Colonic mucosa (tissue), 4 donors: ENCODE measurements at regions not wholly inside any gene's neighbourhood (a gene's known extent, or its start where the extent isn't known, plus 50 kb on each side); places are given as distances from the start of the nearest gene placed in this dataset.

ENCODE experiments used
- DNase-seq: peaks from one replicate; pipeline ENCODE4 v3.0.0-alpha.2; 2020
- H3K27ac ChIP-seq: fragments of 200-600 bp; one replicate; pipeline ENCODE4 v1.8.0; 2021
- H3K27me3 ChIP-seq: fragments of 200-600 bp; one replicate; pipeline ENCODE4 v1.8.0; 2021
- H3K36me3 ChIP-seq: fragments of 200-600 bp; one replicate; pipeline ENCODE4 v1.8.0; 2021
- H3K4me1 ChIP-seq: fragments of 200-600 bp; one replicate; pipeline ENCODE4 v1.8.0; 2021; ENCODE audit warnings: mild to moderate bottlenecking
- H3K4me3 ChIP-seq: fragments of 200-600 bp; one replicate; pipeline ENCODE4 v1.8.0; 2021
- H3K9ac ChIP-seq, 2 donors: one replicate each; pipeline ENCODE4 v1.7.0; 2013; ENCODE audit warnings: control low read depth in 2 of 2, low read depth in 2 of 2, low read length in 2 of 2
- H3K9me3 ChIP-seq: fragments of 200-600 bp; one replicate; pipeline ENCODE4 v1.8.0; 2021
- CTCF ChIP-seq: fragments of 200-600 bp; IDR thresholded peaks from one replicate; pipeline ENCODE4 v1.8.0; 2022; ENCODE audit warnings: antibody characterized with exemption, mild to moderate bottlenecking
- intact Hi-C: fragments of 100-400 bp; cut with DNase I; formaldehyde crosslinking; loops from one replicate; pipeline ENCODE4 v1.14.1; 2022
- donor health status: healthy.
- donor health status: DM: no; HTN: no; CAD: no.
- donor health status: DM: no; HTN: no; CAD: no.

- Histone ChIP-seq H3K36me3 (no peaks in the 10 kb centered on the region), H3K4me1 (no peaks in the 10 kb centered on the region), H3K9ac (no peak overlapping the region), H3K27ac (no peak overlapping the region), H3K4me3 (no peak overlapping the region), H3K9me3 (no peaks in the 10 kb centered on the region), H3K27me3 (no peaks in the 10 kb centered on the region)
- no peak for TF ChIP-seq CTCF
- intact Hi-C loops = no loop called here
- DNase-seq = no peak
Measured at GRCh38 chr5:6262651-6263363, 115.5 kb downstream of the MED10 start.

GRCh38 chr5:6261668-6262067 is 116.7 kb downstream of the MED10 start:
- Histone ChIP-seq H3K4me1 (no peaks in the 10 kb centered on the region), H3K36me3 (no peaks in the 10 kb centered on the region), H3K27ac (no peak overlapping the region), H3K4me3 (no peak overlapping the region), H3K9me3 (no peaks in the 10 kb centered on the region), H3K9ac (no peak overlapping the region), H3K27me3 (no peaks in the 10 kb centered on the region)
- intact Hi-C loops = no loop called here
- no peak for DNase-seq
- no peak for TF ChIP-seq CTCF

GRCh38 chr5:6261256-6261655 is 117.1 kb downstream of the MED10 start:
- H3K4me1 ChIP-seq = no peaks in the 10 kb centered on the region
- H3K36me3 ChIP-seq = no peaks in the 10 kb centered on the region
- no peak for TF ChIP-seq CTCF
- no peak for DNase-seq
- intact Hi-C loops = no loop called here
- H3K9ac ChIP-seq = no peak overlapping the region
- no peak overlapping the region for H3K4me3 ChIP-seq
- H3K27me3 ChIP-seq = no peaks in the 10 kb centered on the region
- H3K27ac ChIP-seq = no peak overlapping the region
- H3K9me3 ChIP-seq = no peaks in the 10 kb centered on the region

- H3K36me3 ChIP-seq = no peaks in the 10 kb centered on the region
- intact Hi-C loops = no loop called here
- TF ChIP-seq CTCF = no peak
- H3K4me1 ChIP-seq = no peaks in the 10 kb centered on the region
- H3K27me3 ChIP-seq = no peaks in the 10 kb centered on the region
- no peaks in the 10 kb centered on the region for H3K9me3 ChIP-seq
- no peak overlapping the region for H3K27ac ChIP-seq
- H3K4me3 ChIP-seq = no peak overlapping the region
- no peak for DNase-seq
- H3K9ac ChIP-seq = no peak overlapping the region
Measured at GRCh38 chr5:6260846-6261245, 117.5 kb downstream of the MED10 start.

GRCh38 chr5:6256901-6257300 is 121.4 kb downstream of the MED10 start:
- no peak overlapping the region for H3K4me3 ChIP-seq
- no peak overlapping the region for H3K9ac ChIP-seq
- no peaks in the 10 kb centered on the region for H3K27me3 ChIP-seq
- TF ChIP-seq CTCF = no peak
- H3K9me3 ChIP-seq = no peaks in the 10 kb centered on the region
- intact Hi-C loops = no loop called here
- H3K36me3 ChIP-seq = no peaks in the 10 kb centered on the region
- H3K4me1 ChIP-seq = no peaks in the 10 kb centered on the region
- DNase-seq = no peak
- no peak overlapping the region for H3K27ac ChIP-seq
